Common myeloid progenitor, CD34-positive (primary cell): ENCODE measurements at regions not wholly inside any gene's neighbourhood (a gene's known extent, or its start where the extent isn't known, plus 50 kb on each side); places are given as distances from the start of the nearest gene placed in this dataset.

Experiments used
- CTCF ChIA-PET: fragments of 350-600 bp; sonication (Branson Sonifier 250); formaldehyde crosslinking; loops from one replicate; lab custom pipeline; 2021; ENCODE audit warnings: antibody characterized with exemption; lab: Charles Lee
- POLR2A ChIA-PET: fragments of 350-600 bp; sonication (Branson Sonifier 250); formaldehyde crosslinking; loops from one replicate; lab custom pipeline; 2021; ENCODE audit warnings: antibody characterized with exemption; lab: Charles Lee
- DNase-seq, 3 donors: peaks; one replicate each; pipeline versions ENCODE4 v3.0.0 to v3.0.0-alpha.2; 2013
- H3K27ac ChIP-seq, 2 experiments: 1 replicate in 1 of 2; 2 replicates in 1 of 2; pipeline ENCODE4 v1.7.0; 2013; ENCODE audit warnings: inconsistent platforms in 2 of 2, low read length in 2 of 2, mild to moderate bottlenecking in 2 of 2, low read depth in 1 of 2, moderate library complexity in 1 of 2; ENCODE audit not compliant: severe bottlenecking in 2 of 2, insufficient read depth in 1 of 2, poor library complexity in 1 of 2
- H3K27me3 ChIP-seq, 5 experiments: replicated peaks in 2 of 5; 1 replicate in 3 of 5; 2 replicates in 2 of 5; pipeline versions ENCODE4 v1.6.1 to v1.7.0; 2013; ENCODE audit warnings: low read length in 4 of 5, mild to moderate bottlenecking in 2 of 5, moderate library complexity in 2 of 5, inconsistent platforms in 1 of 5; ENCODE audit not compliant: insufficient read depth in 5 of 5, control insufficient read depth in 4 of 5
- H3K36me3 ChIP-seq, 4 experiments: 1 replicate in 2 of 4; 2 replicates in 2 of 4; pipeline versions ENCODE4 v1.6.1 to v1.7.0; 2013; ENCODE audit warnings: low read length in 3 of 4, control low read depth in 1 of 4, mild to moderate bottlenecking in 1 of 4; ENCODE audit not compliant: control insufficient read depth in 4 of 4, insufficient read depth in 4 of 4
- H3K4me1 ChIP-seq, 4 experiments: 1 replicate in 3 of 4; 2 replicates in 1 of 4; pipeline versions ENCODE4 v1.6.1 to v1.7.1; 2013; ENCODE audit warnings: low read length in 3 of 4, mild to moderate bottlenecking in 3 of 4, control low read depth in 1 of 4, inconsistent platforms in 1 of 4, moderate library complexity in 1 of 4; ENCODE audit not compliant: control insufficient read depth in 4 of 4, insufficient read depth in 4 of 4; ENCODE audit errors: control extremely low read depth in 1 of 4
- H3K4me3 ChIP-seq, 7 experiments: 1 replicate in 4 of 7; 2 replicates in 3 of 7; pipeline versions ENCODE4 v1.5.1 to v1.7.0; 2013; ENCODE audit warnings: mild to moderate bottlenecking in 7 of 7, low read length in 6 of 7, moderate library complexity in 6 of 7, inconsistent platforms in 2 of 7, low read depth in 2 of 7, control low read depth in 1 of 7; ENCODE audit not compliant: insufficient read depth in 4 of 7, control insufficient read depth in 1 of 7; ENCODE audit errors: extremely low read depth in 1 of 7
- H3K9me3 ChIP-seq, 5 experiments: 1 replicate in 4 of 5; 2 replicates in 1 of 5; pipeline versions ENCODE4 v1.6.1 to v1.7.1; 2013; ENCODE audit warnings: low read length in 4 of 5, mild to moderate bottlenecking in 2 of 5, inconsistent platforms in 1 of 5, low read depth in 1 of 5, moderate library complexity in 1 of 5; ENCODE audit not compliant: control insufficient read depth in 4 of 5, insufficient read depth in 2 of 5; ENCODE audit errors: control extremely low read depth in 1 of 5
- WGBS: methylation state at CpG from one replicate; pipeline ENCODE4 v1.1.5; 2013; ENCODE audit not compliant: insufficient coverage; 5-methylcytosine and 5-hydroxymethylcytosine counted together

- 92% methylated on average over 8 of the region's 8 CpGs for WGBS
- no peak overlapping the region for H3K4me3 ChIP-seq
- H3K9me3 ChIP-seq, result no peaks in the 10 kb centered on the region
- DNase-seq, result no peak
- H3K27me3 ChIP-seq, result peaks cover 0 to 13% (median 6%) of the 10 kb centered on the region in 5 experiments
- no peaks in the 10 kb centered on the region for H3K4me1 ChIP-seq
- POLR2A ChIA-PET, result no interaction called here
- CTCF ChIA-PET, result interaction anchor here (1.2 to 1.9 kb wide), 2 partner anchors 10 to 17 kb away, joined by 4 to 5 read pairs; no protein-coding TSS in a partner anchor
- no peak overlapping the region for H3K27ac ChIP-seq
- no peaks in the 10 kb centered on the region for H3K36me3 ChIP-seq
These were observed 65.5 kb upstream of the DRD2 start for GRCh38 chr11:113540416-113541330.

DNA sequence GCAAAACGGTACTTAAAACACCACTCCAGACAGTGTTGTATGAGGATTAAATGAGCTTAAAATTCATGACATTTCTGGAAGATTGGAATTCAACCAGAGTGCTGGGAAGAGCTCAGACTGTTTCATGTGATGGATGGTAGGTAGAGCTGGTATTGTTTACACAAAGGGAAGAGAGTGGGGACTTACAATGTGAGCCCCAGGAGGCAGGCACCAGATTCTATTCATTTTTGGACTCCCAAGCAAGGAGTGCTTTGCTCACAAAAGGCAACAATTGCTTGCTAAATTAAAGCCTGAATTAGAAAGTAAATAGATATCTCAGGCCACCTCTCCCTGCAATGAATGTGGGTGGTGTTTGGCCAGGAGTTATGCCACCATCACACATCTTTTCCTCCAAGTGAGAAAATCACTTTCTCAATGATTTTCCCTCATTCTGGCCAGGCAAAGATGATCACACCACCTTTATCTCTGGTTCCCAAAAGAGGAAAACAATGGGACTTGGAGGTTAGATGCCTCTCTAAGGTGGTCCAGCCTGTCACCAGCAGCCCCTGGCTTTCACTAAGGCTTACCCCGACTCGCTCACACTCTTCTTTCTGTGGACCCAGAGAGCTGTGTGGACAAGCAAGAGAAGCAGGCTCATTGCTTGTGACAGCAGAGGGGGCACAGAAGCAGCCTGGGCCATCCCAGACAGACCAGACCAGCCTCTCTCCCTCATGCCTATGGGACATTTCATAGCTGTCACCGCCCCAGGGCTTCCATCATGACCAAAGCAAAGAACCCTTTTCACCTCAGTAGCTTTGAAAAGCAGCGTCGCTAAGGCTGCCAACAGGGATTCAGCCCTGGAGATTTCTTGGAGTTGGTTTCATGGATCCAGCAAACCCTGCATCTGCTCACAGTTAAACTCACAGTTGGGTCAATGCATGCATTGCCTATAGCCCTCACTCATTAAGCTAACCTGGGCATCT is 63.5 kb upstream of the DRD2 start:
- Histone ChIP-seq H3K27ac (no peak overlapping the region), H3K4me3 (no peak overlapping the region), H3K4me1 (no peaks in the 10 kb centered on the region), H3K9me3 (no peaks in the 10 kb centered on the region), H3K27me3 (peaks cover 0 to 15% (median 3%) of the 10 kb centered on the region in 5 experiments), H3K36me3 (no peaks in the 10 kb centered on the region)
- WGBS, result 94% methylated on average over 5 of the region's 6 CpGs
- CTCF ChIA-PET, result no interaction called here
- no peak for DNase-seq
- POLR2A ChIA-PET, result interaction anchor here (0.6 kb wide), 1 partner anchor 1157 kb away, joined by 3 read pairs; no protein-coding TSS in a partner anchor

DNA sequence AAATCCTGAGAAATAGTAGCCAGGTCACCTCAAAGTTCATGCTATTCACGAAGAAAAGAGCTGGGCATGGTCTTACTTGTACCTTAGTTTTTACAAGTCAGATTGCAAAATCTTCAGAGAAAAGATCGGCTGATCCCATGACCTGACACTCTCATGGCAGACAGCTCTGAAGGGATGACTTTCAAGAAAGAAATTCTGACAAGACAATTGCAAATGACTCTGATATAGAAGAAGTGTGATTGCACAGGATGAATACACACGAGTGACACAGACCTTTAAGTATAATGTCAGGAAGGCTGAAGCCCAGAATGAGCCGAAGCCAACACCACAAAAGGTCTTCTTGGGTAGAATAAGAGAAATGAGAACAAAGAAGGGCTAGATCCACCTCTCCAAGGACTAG is 59.4 kb upstream of the DRD2 start:
- 93% methylated on average over 4 of the region's 4 CpGs for WGBS
- Histone ChIP-seq H3K4me1 (no peaks in the 10 kb centered on the region), H3K27me3 (peaks cover 0 to 29% (median 5%) of the 10 kb centered on the region in 5 experiments), H3K27ac (no peak overlapping the region), H3K36me3 (no peaks in the 10 kb centered on the region), H3K4me3 (no peak overlapping the region), H3K9me3 (no peaks in the 10 kb centered on the region)
- DNase-seq, result no peak
- CTCF ChIA-PET, result interaction anchor here (5.4 kb wide), 1 partner anchor 230 kb away, joined by 53 read pairs; no protein-coding TSS in a partner anchor
- POLR2A ChIA-PET, result no interaction called here

DNA sequence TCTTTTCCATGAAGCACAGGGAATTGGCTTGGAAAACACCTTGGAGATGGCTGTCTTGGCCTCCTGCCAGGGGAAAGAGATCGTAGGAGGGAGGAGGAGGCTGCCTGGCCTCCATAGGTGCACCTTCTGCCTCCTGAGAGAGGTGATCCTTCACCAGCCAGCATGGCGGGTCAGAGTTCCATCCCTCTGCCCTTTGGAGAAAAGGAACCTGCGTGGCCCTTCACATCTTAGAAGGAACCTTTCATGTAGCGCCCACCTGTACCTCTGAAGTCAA is 58.2 kb upstream of the DRD2 start:
- H3K4me1 ChIP-seq, result no peaks in the 10 kb centered on the region
- no peak for DNase-seq
- POLR2A ChIA-PET, result no interaction called here
- H3K4me3 ChIP-seq, result no peak overlapping the region
- 83% methylated on average over 4 of the region's 4 CpGs for WGBS
- no peak overlapping the region for H3K27ac ChIP-seq
- CTCF ChIA-PET, result interaction anchor here (0.6 to 5.4 kb wide), 6 partner anchors 10 to 232 kb away, joined by 3 to 53 read pairs (median 8); no protein-coding TSS in a partner anchor
- H3K9me3 ChIP-seq, result no peaks in the 10 kb centered on the region
- H3K27me3 ChIP-seq, result peaks cover 0 to 29% (median 5%) of the 10 kb centered on the region in 5 experiments
- H3K36me3 ChIP-seq, result no peaks in the 10 kb centered on the region

GRCh38 chr11:113532697-113533424 is 57.7 kb upstream of the DRD2 start:
- 13% methylated on average over 5 of the region's 9 CpGs for WGBS
- peaks cover 0 to 26% (median 5%) of the 10 kb centered on the region in 5 experiments for H3K27me3 ChIP-seq
- ChIA-PET POLR2A (no interaction called here), CTCF (interaction anchor here (0.6 to 5.4 kb wide), 7 partner anchors 11 to 243 kb away, joined by 3 to 53 read pairs (median 5); no protein-coding TSS in a partner anchor)
- H3K4me1 ChIP-seq, result no peaks in the 10 kb centered on the region
- H3K36me3 ChIP-seq, result no peaks in the 10 kb centered on the region
- no peak overlapping the region for H3K27ac ChIP-seq
- DNase-seq, result peak; percentile 59 to 82 (median 70)
- H3K4me3 ChIP-seq, result no peak overlapping the region
- H3K9me3 ChIP-seq, result no peaks in the 10 kb centered on the region

DNA sequence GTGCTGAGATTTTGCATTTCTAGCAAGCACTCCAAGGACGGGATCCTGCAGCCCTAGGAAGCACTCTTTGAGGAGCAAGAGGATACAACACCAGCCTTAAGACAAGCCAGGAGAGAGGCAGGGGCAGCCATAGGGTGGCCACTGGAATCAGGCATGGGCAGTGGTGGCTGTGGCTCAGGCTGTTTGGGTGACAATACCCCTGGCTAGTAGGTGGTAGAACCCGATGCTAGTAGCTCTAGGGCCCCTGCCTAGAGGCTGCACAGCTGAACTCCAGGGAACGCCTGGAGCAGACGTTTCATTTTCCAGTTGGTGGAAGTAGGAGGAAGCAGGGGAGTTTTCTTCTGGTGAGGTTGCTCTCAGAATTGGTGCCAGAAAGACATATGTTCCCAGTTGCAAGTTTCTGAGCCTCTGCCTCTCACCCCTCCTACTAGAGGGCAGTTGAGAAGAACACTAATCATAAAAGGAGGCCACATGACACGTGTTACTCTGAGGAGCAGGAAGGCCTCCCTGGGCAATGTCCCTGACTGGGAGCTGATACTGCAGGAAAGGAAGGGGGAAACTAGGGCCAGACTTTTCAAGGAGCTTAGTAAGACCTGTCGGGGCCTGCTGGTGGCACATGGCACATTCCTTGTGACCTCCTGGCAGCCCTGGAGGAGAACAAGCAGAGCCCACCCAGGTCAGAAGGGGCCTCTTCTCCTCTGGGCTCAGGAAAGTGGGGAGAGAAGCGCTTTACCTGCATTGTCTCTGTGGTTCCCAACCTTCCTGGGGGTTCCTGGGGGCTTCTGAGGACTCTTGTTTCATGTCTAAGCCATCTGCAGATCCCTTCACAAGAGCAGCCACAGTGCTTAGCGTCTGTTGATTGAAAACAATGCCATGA is 56.6 kb upstream of the DRD2 start:
- Histone ChIP-seq H3K9me3 (no peaks in the 10 kb centered on the region), H3K4me1 (no peaks in the 10 kb centered on the region), H3K36me3 (no peaks in the 10 kb centered on the region), H3K27me3 (peaks cover 0 to 21% (median 5%) of the 10 kb centered on the region in 5 experiments), H3K4me3 (no peak overlapping the region), H3K27ac (no peak overlapping the region)
- ChIA-PET POLR2A (no interaction called here), CTCF (interaction anchor here (0.8 to 5.4 kb wide), 9 partner anchors 9 to 242 kb away, joined by 3 to 53 read pairs (median 4); no protein-coding TSS in a partner anchor)
- 70% methylated on average over 6 of the region's 8 CpGs for WGBS
- no peak for DNase-seq
